Neuronal stem cell (in vitro differentiated cells): ENCODE measurements at regions not wholly inside any gene's neighbourhood (a gene's known extent, or its start where the extent isn't known, plus 50 kb on each side); places are given as distances from the start of the nearest gene placed in this dataset.

Source experiments
- DNase-seq: peaks from one replicate; pipeline ENCODE4 v3.0.0-alpha.2; 2013; ENCODE audit warnings: low spot score
- H2AFZ ChIP-seq: one replicate; pipeline ENCODE4 v1.6.1; 2013; ENCODE audit warnings: mild to moderate bottlenecking, low read length, inconsistent platforms
- H2AK5ac ChIP-seq: 2 replicates; pipeline ENCODE4 v1.6.1; 2013; ENCODE audit warnings: low read depth, mild to moderate bottlenecking, inconsistent platforms, low read length, moderate library complexity, mixed read lengths
- H2BK120ac ChIP-seq: 2 replicates; pipeline ENCODE4 v1.6.1; 2013; ENCODE audit warnings: low read depth, mild to moderate bottlenecking, inconsistent platforms, low read length, moderate library complexity, mixed read lengths
- H2BK12ac ChIP-seq: one replicate; pipeline ENCODE4 v1.6.1; 2013; ENCODE audit warnings: low read length, inconsistent platforms
- H2BK15ac ChIP-seq: 2 replicates; pipeline ENCODE4 v1.6.1; 2013; ENCODE audit warnings: mild to moderate bottlenecking, low read length, inconsistent platforms, mixed read lengths
- H2BK5ac ChIP-seq: one replicate; pipeline ENCODE4 v1.6.1; 2013; ENCODE audit warnings: inconsistent platforms, mild to moderate bottlenecking, low read length, moderate library complexity
- H3K14ac ChIP-seq: one replicate; pipeline ENCODE4 v1.6.1; 2013; ENCODE audit warnings: low read length, inconsistent platforms
- H3K18ac ChIP-seq: 2 replicates; pipeline ENCODE4 v1.6.1; 2013; ENCODE audit warnings: low read length, inconsistent platforms
- H3K23ac ChIP-seq: 2 replicates; pipeline ENCODE4 v1.6.1; 2013; ENCODE audit warnings: low read depth, mild to moderate bottlenecking, mixed read lengths, low read length, inconsistent platforms; ENCODE audit not compliant: poor library complexity
- H3K27ac ChIP-seq: replicated peaks from 3 replicates; pipeline ENCODE4 v1.5.1; 2013; ENCODE audit warnings: low read length, inconsistent platforms
- H3K27me3 ChIP-seq, 3 experiments: 2 replicates each; pipeline ENCODE4 v1.6.1; 2013; ENCODE audit warnings: low read length in 3 of 3, mild to moderate bottlenecking in 2 of 3, inconsistent platforms in 1 of 3, low read depth in 1 of 3, mixed read lengths in 1 of 3, moderate library complexity in 1 of 3; ENCODE audit not compliant: control insufficient read depth in 3 of 3, insufficient read depth in 3 of 3
- H3K36me3 ChIP-seq, 2 donors: replicated peaks in 1 of 2; 2 replicates each; pipeline ENCODE4 v1.6.1; 2013; ENCODE audit warnings: low read length in 2 of 2; ENCODE audit not compliant: control insufficient read depth in 2 of 2, insufficient read depth in 2 of 2
- H3K4ac ChIP-seq: 2 replicates; pipeline ENCODE4 v1.6.1; 2013; ENCODE audit warnings: inconsistent platforms, mild to moderate bottlenecking, low read length, moderate library complexity
- H3K4me1 ChIP-seq, 2 donors: 1 replicate in 1 of 2; 2 replicates in 1 of 2; pipeline ENCODE4 v1.6.1; 2013; ENCODE audit warnings: low read length in 2 of 2, low read depth in 1 of 2; ENCODE audit not compliant: control insufficient read depth in 2 of 2, insufficient read depth in 1 of 2
- H3K4me2 ChIP-seq: one replicate; pipeline ENCODE4 v1.6.1; 2013; ENCODE audit warnings: mild to moderate bottlenecking, low read length, inconsistent platforms; ENCODE audit not compliant: insufficient read depth, poor library complexity, severe bottlenecking
- H3K4me3 ChIP-seq, 2 donors: 2 replicates each; pipeline ENCODE4 v1.5.1; 2013; ENCODE audit warnings: low read length in 2 of 2, mild to moderate bottlenecking in 2 of 2, inconsistent platforms in 1 of 2, moderate library complexity in 1 of 2
- H3K79me1 ChIP-seq: one replicate; pipeline ENCODE4 v1.6.1; 2013; ENCODE audit warnings: low read depth, mild to moderate bottlenecking, inconsistent platforms, low read length, moderate library complexity
- H3K9ac ChIP-seq: one replicate; pipeline ENCODE4 v1.6.1; 2013; ENCODE audit warnings: mild to moderate bottlenecking, low read depth, low read length, inconsistent platforms; ENCODE audit not compliant: poor library complexity
- H3K9me3 ChIP-seq, 2 donors: replicated peaks in 1 of 2; 2 replicates each; pipeline versions ENCODE3 to v1.6.1; 2013; ENCODE audit warnings: low read length in 2 of 2, mild to moderate bottlenecking in 2 of 2, inconsistent platforms in 1 of 2, low read depth in 1 of 2, mixed read lengths in 1 of 2, moderate library complexity in 1 of 2; ENCODE audit not compliant: control insufficient read depth in 2 of 2, insufficient read depth in 1 of 2
- H4K8ac ChIP-seq: one replicate; pipeline ENCODE4 v1.6.1; 2013; ENCODE audit warnings: low read depth, mild to moderate bottlenecking, inconsistent platforms, low read length, moderate library complexity
- H4K91ac ChIP-seq: one replicate; pipeline ENCODE4 v1.6.1; 2013; ENCODE audit warnings: low read length, low read depth, mild to moderate bottlenecking, inconsistent platforms; ENCODE audit not compliant: poor library complexity
- WGBS, 2 donors: extraction: QIAGEN DNeasy Blood & Tissue Kit; methylation state at CpG; one replicate each; pipeline ENCODE4 v1.1.7; 2013; ENCODE audit warnings: missing lambda C conversion rate in 2 of 2, mixed read lengths in 1 of 2; ENCODE audit not compliant: insufficient read length in 2 of 2, insufficient replicate concordance in 1 of 2; ENCODE audit errors: extremely low coverage in 2 of 2; 5-methylcytosine and 5-hydroxymethylcytosine counted together

- H2AK5ac ChIP-seq, result no peak overlapping the region
- no peak overlapping the region for H3K14ac ChIP-seq
- WGBS, 2 donors, result no CpG with 5 or more reads among the region's 4 CpGs
- H3K9ac ChIP-seq, result no peak overlapping the region
- H2AFZ ChIP-seq, result no peak overlapping the region
- H3K4ac ChIP-seq, result no peak overlapping the region
- no peaks in the 10 kb centered on the region for H3K9me3 ChIP-seq
- no peak overlapping the region for H2BK12ac ChIP-seq
- no peak overlapping the region for H3K4me3 ChIP-seq
- H2BK5ac ChIP-seq, result no peak overlapping the region
- no peak for DNase-seq
- no peak overlapping the region for H3K18ac ChIP-seq
- H4K91ac ChIP-seq, result no peak overlapping the region
- no peak overlapping the region for H3K4me2 ChIP-seq
- no peaks in the 10 kb centered on the region for H3K79me1 ChIP-seq
- H4K8ac ChIP-seq, result no peak overlapping the region
- no peak overlapping the region for H2BK120ac ChIP-seq
- no peaks in the 10 kb centered on the region for H3K4me1 ChIP-seq
- no peak overlapping the region for H2BK15ac ChIP-seq
- H3K27ac ChIP-seq, result no peak overlapping the region
- H3K36me3 ChIP-seq, result no peaks in the 10 kb centered on the region
- H3K27me3 ChIP-seq, result no peaks in the 10 kb centered on the region
- no peak overlapping the region for H3K23ac ChIP-seq
Observed at GRCh38 chr7:15862016-15862780, 175.7 kb upstream of the MEOX2 start.

GRCh38 chr7:15860264-15860949, 173.9 kb upstream of the MEOX2 start:
- H3K27me3 ChIP-seq, result no peaks in the 10 kb centered on the region

GRCh38 chr7:15857026-15857425, 170.5 kb upstream of the MEOX2 start:
- no peak overlapping the region for H2AK5ac ChIP-seq
- no peak overlapping the region for H2BK15ac ChIP-seq
- H2BK120ac ChIP-seq, result no peak overlapping the region
- no peak overlapping the region for H2BK5ac ChIP-seq
- H3K27me3 ChIP-seq, result no peaks in the 10 kb centered on the region
- no peaks in the 10 kb centered on the region for H3K4me1 ChIP-seq
- no peak for DNase-seq
- H3K23ac ChIP-seq, result no peak overlapping the region
- H3K9me3 ChIP-seq, result no peaks in the 10 kb centered on the region
- H4K8ac ChIP-seq, result no peak overlapping the region
- H4K91ac ChIP-seq, result no peak overlapping the region
- H3K4ac ChIP-seq, result no peak overlapping the region
- no peak overlapping the region for H2BK12ac ChIP-seq
- no CpG with 5 or more reads among the region's 3 CpGs for WGBS, 2 donors
- no peaks in the 10 kb centered on the region for H3K36me3 ChIP-seq
- no peak overlapping the region for H3K9ac ChIP-seq
- no peak overlapping the region for H2AFZ ChIP-seq
- H3K79me1 ChIP-seq, result no peaks in the 10 kb centered on the region
- no peak overlapping the region for H3K14ac ChIP-seq
- H3K27ac ChIP-seq, result no peak overlapping the region
- no peak overlapping the region for H3K4me2 ChIP-seq
- H3K18ac ChIP-seq, result no peak overlapping the region
- H3K4me3 ChIP-seq, result no peak overlapping the region

More at GRCh38 chr7:15860264-15860949, 173.9 kb upstream of the MEOX2 start:
- no CpG with 5 or more reads among the region's 1 CpG for WGBS, 2 donors
- Histone ChIP-seq H2BK15ac (no peak overlapping the region), H3K18ac (no peak overlapping the region), H3K4ac (no peak overlapping the region), H3K27ac (no peak overlapping the region), H2BK5ac (no peak overlapping the region), H3K79me1 (no peaks in the 10 kb centered on the region), H2BK12ac (no peak overlapping the region), H3K23ac (no peak overlapping the region), H3K9ac (no peak overlapping the region), H3K4me3 (no peak overlapping the region), H3K4me1 (no peaks in the 10 kb centered on the region), H2AK5ac (no peak overlapping the region), H2AFZ (peak overlapping the region; percentile 46), H3K14ac (no peak overlapping the region), H4K91ac (no peak overlapping the region), H3K4me2 (no peak overlapping the region), H4K8ac (no peak overlapping the region), H3K36me3 (no peaks in the 10 kb centered on the region), H2BK120ac (no peak overlapping the region), H3K9me3 (no peaks in the 10 kb centered on the region)
- no peak for DNase-seq

GRCh38 chr7:15856311-15856710, 169.8 kb upstream of the MEOX2 start:
- H4K8ac ChIP-seq, result no peak overlapping the region
- H3K9ac ChIP-seq, result no peak overlapping the region
- H3K27me3 ChIP-seq, result no peaks in the 10 kb centered on the region
- no peak for DNase-seq
- H2BK5ac ChIP-seq, result no peak overlapping the region
- no peak overlapping the region for H3K14ac ChIP-seq
- H3K4me2 ChIP-seq, result no peak overlapping the region
- no peaks in the 10 kb centered on the region for H3K9me3 ChIP-seq
- H2BK12ac ChIP-seq, result no peak overlapping the region
- H3K4ac ChIP-seq, result no peak overlapping the region
- H3K36me3 ChIP-seq, result no peaks in the 10 kb centered on the region
- no peak overlapping the region for H3K27ac ChIP-seq
- H3K79me1 ChIP-seq, result no peaks in the 10 kb centered on the region
- no peak overlapping the region for H2BK15ac ChIP-seq
- no peak overlapping the region for H4K91ac ChIP-seq
- no peak overlapping the region for H3K18ac ChIP-seq
- H3K4me1 ChIP-seq, result no peaks in the 10 kb centered on the region
- no peak overlapping the region for H3K4me3 ChIP-seq
- H2AFZ ChIP-seq, result no peak overlapping the region
- H2AK5ac ChIP-seq, result no peak overlapping the region
- no peak overlapping the region for H3K23ac ChIP-seq
- no peak overlapping the region for H2BK120ac ChIP-seq
